ENCODE measurements at regions not wholly inside any gene's neighbourhood (a gene's known extent, or its start where the extent isn't known, plus 50 kb on each side); places are given as distances from the start of the nearest gene placed in this dataset.

DNA sequence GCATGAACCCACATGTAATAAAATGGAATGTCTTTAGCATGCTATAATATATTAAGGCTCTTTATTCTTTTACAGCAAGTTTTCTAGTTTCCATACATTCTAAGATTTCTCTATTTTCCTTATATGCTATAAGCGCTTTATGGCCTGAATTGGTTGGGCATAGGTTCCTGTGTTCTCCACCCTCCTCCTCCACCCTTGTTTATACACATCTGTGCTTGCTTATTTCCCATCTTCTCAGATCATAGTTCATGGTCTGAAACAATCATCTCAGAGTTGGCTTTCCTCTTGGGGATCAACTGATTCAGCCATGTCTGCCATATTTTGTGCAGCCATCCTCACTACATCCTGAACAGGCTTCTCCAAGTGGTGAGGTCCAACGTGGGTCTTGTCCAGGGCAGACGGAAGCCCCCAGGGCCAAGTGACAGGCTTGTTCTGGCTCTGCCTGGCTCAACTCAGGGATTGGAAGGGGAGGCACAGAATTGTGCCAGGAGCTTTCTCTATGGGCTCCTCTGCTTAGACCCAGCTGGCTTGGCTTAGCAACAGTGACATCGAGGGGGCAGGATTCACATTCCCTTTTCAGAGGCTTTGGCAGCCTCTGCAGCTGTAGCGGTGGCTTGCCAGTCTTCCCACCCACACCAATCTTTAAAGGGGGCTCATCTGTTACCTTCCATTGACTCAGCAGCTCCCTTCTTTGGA lies 327.3 kb downstream of the PTEN start:
- H3K36me3 Mint-ChIP-seq, result no peaks in the 10 kb centered on the region
- DNase-seq (ENCODE audit: low spot score) (no peak), ATAC-seq (no peak)
- no peak overlapping the region for H3K4me3 Mint-ChIP-seq
- H3K27me3 Mint-ChIP-seq, result peaks cover under 1 to 6% of the 10 kb centered on the region in 2 donors
- no peak overlapping the region for H3K27ac Mint-ChIP-seq
- H3K9me3 Mint-ChIP-seq, result no peaks in the 10 kb centered on the region
- peaks cover 13 to 14% of the 10 kb centered on the region in 2 donors for H3K4me1 Mint-ChIP-seq (ENCODE audit: low read depth in 2 of 2)

GRCh38 chr10:88193018-88193417 lies 329.6 kb downstream of the PTEN start:
- H3K27ac Mint-ChIP-seq, result no peak overlapping the region
- peaks cover 3% of the 10 kb centered on the region for H3K9me3 Mint-ChIP-seq
- H3K4me3 Mint-ChIP-seq, result no peak overlapping the region
- ATAC-seq (no peak), DNase-seq (ENCODE audit: low spot score) (no peak)
- peaks cover 0 to 2% of the 10 kb centered on the region in 2 donors for H3K27me3 Mint-ChIP-seq
- H3K4me1 Mint-ChIP-seq (ENCODE audit: low read depth in 2 of 2), result peaks cover 13 to 14% of the 10 kb centered on the region in 2 donors
- no peaks in the 10 kb centered on the region for H3K36me3 Mint-ChIP-seq

DNA sequence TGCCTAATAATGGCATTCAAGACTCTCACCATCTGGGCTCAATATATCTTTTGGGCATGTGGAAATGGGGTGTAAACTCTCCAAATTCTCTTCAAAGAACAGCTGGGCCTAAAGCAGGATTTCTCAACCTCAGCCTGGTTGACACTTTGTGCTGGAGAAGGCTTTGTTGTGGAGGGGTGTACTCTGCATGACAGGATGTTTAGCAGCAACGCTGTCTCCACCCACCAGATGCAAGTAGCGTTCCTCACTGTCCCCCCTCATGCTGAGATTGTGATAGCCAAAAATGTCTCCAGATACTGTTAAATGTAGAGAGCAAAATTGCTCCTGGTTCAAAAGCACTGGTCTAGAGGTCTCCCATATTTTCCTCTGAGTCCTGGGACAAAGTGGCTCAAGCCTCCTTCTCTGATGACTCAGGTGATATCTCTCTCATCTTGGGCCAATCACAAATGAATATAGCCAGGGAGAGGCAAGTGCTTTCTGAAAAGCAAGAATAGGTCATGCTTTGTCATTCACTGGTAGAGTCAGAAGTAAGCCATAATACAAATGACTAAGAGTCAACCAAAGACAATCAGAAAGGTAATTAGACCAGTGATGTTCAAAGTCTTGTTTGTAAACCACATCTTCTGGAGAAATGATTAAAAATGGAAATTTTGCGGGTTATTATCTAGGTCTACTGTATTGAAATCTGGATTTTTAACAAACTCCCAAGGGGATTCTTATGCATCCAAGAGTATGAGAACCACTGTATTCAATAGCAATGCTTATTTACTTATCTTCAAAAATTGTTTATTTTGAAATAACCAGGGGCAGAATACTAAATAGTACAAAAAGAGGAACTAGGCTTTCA lies 330.8 kb downstream of the PTEN start:
- H3K9me3 Mint-ChIP-seq, result peaks cover 3% of the 10 kb centered on the region
- peak overlapping the region; percentile 1 for H3K4me3 Mint-ChIP-seq

GRCh38 chr10:88194961-88195367 lies 331.5 kb downstream of the PTEN start:
- no peak overlapping the region for H3K27ac Mint-ChIP-seq
- no peaks in the 10 kb centered on the region for H3K36me3 Mint-ChIP-seq
- H3K4me1 Mint-ChIP-seq (ENCODE audit: low read depth in 2 of 2), result peaks cover 13 to 14% of the 10 kb centered on the region in 2 donors
- H3K9me3 Mint-ChIP-seq, result peaks cover 3% of the 10 kb centered on the region
- no peak for ATAC-seq
- H3K4me3 Mint-ChIP-seq, result no peak overlapping the region
- DNase-seq (ENCODE audit: low spot score), result no peak
- peaks cover 0 to 2% of the 10 kb centered on the region in 2 donors for H3K27me3 Mint-ChIP-seq

More for the DNA sequence above, 330.8 kb downstream of the PTEN start:
- H3K36me3 Mint-ChIP-seq, result no peaks in the 10 kb centered on the region
- H3K27ac Mint-ChIP-seq, result peak overlapping the region; percentile 7 to 34
- DNase-seq (ENCODE audit: low spot score) (no peak), ATAC-seq (peak; percentile 64 to 73)
- H3K27me3 Mint-ChIP-seq, result peaks cover 0 to 2% of the 10 kb centered on the region in 2 donors
- peaks cover 13 to 14% of the 10 kb centered on the region in 2 donors for H3K4me1 Mint-ChIP-seq (ENCODE audit: low read depth in 2 of 2)

- Mint-ChIP-seq H3K36me3 (no peaks in the 10 kb centered on the region), H3K4me1 (ENCODE audit: low read depth in 2 of 2) (peaks cover 13 to 14% of the 10 kb centered on the region in 2 donors), H3K27me3 (peaks cover 0 to 3% of the 10 kb centered on the region in 2 donors), H3K4me3 (no peak overlapping the region), H3K27ac (no peak overlapping the region), H3K9me3 (peaks cover 3% of the 10 kb centered on the region)
- ATAC-seq (no peak), DNase-seq (ENCODE audit: low spot score) (no peak)
These were observed 332.4 kb downstream of the PTEN start for GRCh38 chr10:88195841-88196240.

GRCh38 chr10:88196291-88196690 lies 332.9 kb downstream of the PTEN start:
- peaks cover 13 to 14% of the 10 kb centered on the region in 2 donors for H3K4me1 Mint-ChIP-seq (ENCODE audit: low read depth in 2 of 2)
- DNase-seq (ENCODE audit: low spot score) (no peak), ATAC-seq (peak in 1 of 2 donors; percentile 40)
- H3K36me3 Mint-ChIP-seq, result no peaks in the 10 kb centered on the region
- H3K4me3 Mint-ChIP-seq, result no peak overlapping the region
- H3K27ac Mint-ChIP-seq, result no peak overlapping the region
- H3K27me3 Mint-ChIP-seq, result peaks cover 0 to 3% of the 10 kb centered on the region in 2 donors
- peaks cover 3% of the 10 kb centered on the region for H3K9me3 Mint-ChIP-seq

GRCh38 chr10:88198023-88198422 lies 334.6 kb downstream of the PTEN start:
- ATAC-seq (no peak), DNase-seq (ENCODE audit: low spot score) (no peak)
- peaks cover 0 to 3% of the 10 kb centered on the region in 2 donors for H3K27me3 Mint-ChIP-seq
- peaks cover 13 to 14% of the 10 kb centered on the region in 2 donors for H3K4me1 Mint-ChIP-seq (ENCODE audit: low read depth in 2 of 2)
- no peak overlapping the region for H3K4me3 Mint-ChIP-seq
- peaks cover 3% of the 10 kb centered on the region for H3K9me3 Mint-ChIP-seq
- H3K36me3 Mint-ChIP-seq, result no peaks in the 10 kb centered on the region
- no peak overlapping the region for H3K27ac Mint-ChIP-seq

- Mint-ChIP-seq H3K4me1 (ENCODE audit: low read depth in 2 of 2) (no peaks in the 10 kb centered on the region), H3K27me3 (peaks cover 0 to 3% of the 10 kb centered on the region in 2 donors), H3K4me3 (no peak overlapping the region), H3K27ac (no peak overlapping the region), H3K9me3 (peaks cover 3% of the 10 kb centered on the region), H3K36me3 (no peaks in the 10 kb centered on the region)
- DNase-seq (ENCODE audit: low spot score), result no peak
- ATAC-seq, result no peak
These were observed 337.0 kb downstream of the PTEN start for GRCh38 chr10:88200312-88201032.

GRCh38 chr10:88205842-88206446 lies 342.5 kb downstream of the PTEN start:
- H3K4me1 Mint-ChIP-seq (ENCODE audit: low read depth in 2 of 2), result no peaks in the 10 kb centered on the region
- no peaks in the 10 kb centered on the region for H3K9me3 Mint-ChIP-seq
- DNase-seq (ENCODE audit: low spot score) (no peak), ATAC-seq (no peak)
- no peak overlapping the region for H3K4me3 Mint-ChIP-seq
- no peak overlapping the region for H3K27ac Mint-ChIP-seq
- no peaks in the 10 kb centered on the region for H3K36me3 Mint-ChIP-seq
- no peaks in the 10 kb centered on the region for H3K27me3 Mint-ChIP-seq

- no peak for ATAC-seq
- H3K27me3 Mint-ChIP-seq, result peaks cover 0 to 4% of the 10 kb centered on the region in 2 donors
- no peaks in the 10 kb centered on the region for H3K9me3 Mint-ChIP-seq
- no peak overlapping the region for H3K27ac Mint-ChIP-seq
- no peaks in the 10 kb centered on the region for H3K4me1 Mint-ChIP-seq (ENCODE audit: low read depth in 2 of 2)
- no peaks in the 10 kb centered on the region for H3K36me3 Mint-ChIP-seq
- H3K4me3 Mint-ChIP-seq, result no peak overlapping the region
- DNase-seq (ENCODE audit: low spot score), result no peak
These were observed 343.7 kb downstream of the PTEN start for GRCh38 chr10:88207121-88207546.

GRCh38 chr10:88209231-88209630 lies 345.8 kb downstream of the PTEN start:
- no peaks in the 10 kb centered on the region for H3K36me3 Mint-ChIP-seq
- ATAC-seq (no peak), DNase-seq (ENCODE audit: low spot score) (no peak)
- no peaks in the 10 kb centered on the region for H3K4me1 Mint-ChIP-seq (ENCODE audit: low read depth in 2 of 2)
- no peaks in the 10 kb centered on the region for H3K9me3 Mint-ChIP-seq
- H3K27me3 Mint-ChIP-seq, result peaks cover 0 to 7% of the 10 kb centered on the region in 2 donors
- no peak overlapping the region for H3K27ac Mint-ChIP-seq
- H3K4me3 Mint-ChIP-seq, result no peak overlapping the region

DNA sequence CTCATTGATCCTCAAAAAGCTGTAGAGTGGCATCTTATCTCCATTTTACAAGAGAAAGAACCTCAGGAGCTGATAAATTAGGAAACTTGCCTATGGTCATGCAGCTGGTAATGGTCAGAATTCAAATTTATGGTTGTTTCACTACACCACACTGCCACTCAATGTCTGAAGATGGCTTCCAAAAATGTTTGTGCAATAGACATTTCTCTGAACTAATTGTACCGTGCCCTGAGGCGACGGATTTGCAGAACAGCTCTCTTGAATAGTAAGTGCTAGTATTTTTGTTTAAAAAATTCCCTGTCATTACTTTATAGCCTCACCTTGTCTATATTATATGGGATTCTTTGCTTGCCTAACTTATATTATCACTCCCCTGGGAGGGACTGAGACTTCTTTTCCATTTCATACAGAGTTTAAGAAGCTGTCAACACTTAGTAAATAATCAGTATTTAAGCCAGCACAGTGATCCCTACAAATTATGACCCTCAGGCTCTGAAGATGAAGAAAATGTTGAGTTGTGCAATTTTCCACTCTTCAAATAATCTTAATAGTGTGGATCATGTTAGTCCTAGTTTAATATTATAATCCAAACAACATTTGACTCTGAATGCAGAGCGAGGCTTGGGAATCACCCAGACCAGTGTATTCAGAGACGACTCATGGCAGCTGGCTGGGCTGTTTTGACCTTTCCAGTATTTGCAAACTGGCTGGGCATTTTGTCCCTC lies 346.6 kb downstream of the PTEN start:
- ATAC-seq (no peak), DNase-seq (ENCODE audit: low spot score) (no peak)
- H3K27me3 Mint-ChIP-seq, result peaks cover 0 to 7% of the 10 kb centered on the region in 2 donors
- H3K4me1 Mint-ChIP-seq (ENCODE audit: low read depth in 2 of 2), result no peaks in the 10 kb centered on the region
- no peak overlapping the region for H3K27ac Mint-ChIP-seq
- H3K9me3 Mint-ChIP-seq, result no peaks in the 10 kb centered on the region
- H3K4me3 Mint-ChIP-seq, result no peak overlapping the region
- H3K36me3 Mint-ChIP-seq, result no peaks in the 10 kb centered on the region

DNA sequence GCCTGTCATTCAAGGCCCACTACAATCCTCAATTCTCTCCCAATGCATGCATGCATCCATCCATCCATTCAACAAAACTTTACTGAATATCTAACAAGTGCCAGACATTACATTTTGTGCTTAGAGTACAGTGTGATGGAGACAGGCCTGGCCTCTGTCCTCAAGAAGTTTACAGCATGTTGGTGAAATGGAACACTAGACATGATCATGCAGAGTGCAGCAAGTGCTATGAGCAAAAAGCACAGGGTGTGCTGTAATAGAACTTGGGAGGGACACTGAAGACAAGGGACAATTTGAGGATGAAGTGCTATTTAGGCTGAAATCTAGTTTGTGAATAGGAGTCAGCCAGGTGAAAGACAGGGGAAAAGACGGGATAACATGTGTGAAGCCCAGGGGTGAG lies 347.8 kb downstream of the PTEN start:
- peaks cover 0 to 7% of the 10 kb centered on the region in 2 donors for H3K27me3 Mint-ChIP-seq
- no peaks in the 10 kb centered on the region for H3K36me3 Mint-ChIP-seq
- H3K4me3 Mint-ChIP-seq, result no peak overlapping the region
- no peaks in the 10 kb centered on the region for H3K4me1 Mint-ChIP-seq (ENCODE audit: low read depth in 2 of 2)
- no peak overlapping the region for H3K27ac Mint-ChIP-seq
- no peak for ATAC-seq
- H3K9me3 Mint-ChIP-seq, result no peaks in the 10 kb centered on the region
- DNase-seq (ENCODE audit: low spot score), result no peak

Measured in natural killer cell treated with Interleukin-12 subunit alpha and Interleukin-12 subunit beta and Interleukin-15 and Interleukin-18, amount 100 ng/mL, for 72 hours (primary cell).